ENCODE measurements at regions not wholly inside any gene's neighbourhood (a gene's known extent, or its start where the extent isn't known, plus 50 kb on each side); places are given as distances from the start of the nearest gene placed in this dataset.

DNA sequence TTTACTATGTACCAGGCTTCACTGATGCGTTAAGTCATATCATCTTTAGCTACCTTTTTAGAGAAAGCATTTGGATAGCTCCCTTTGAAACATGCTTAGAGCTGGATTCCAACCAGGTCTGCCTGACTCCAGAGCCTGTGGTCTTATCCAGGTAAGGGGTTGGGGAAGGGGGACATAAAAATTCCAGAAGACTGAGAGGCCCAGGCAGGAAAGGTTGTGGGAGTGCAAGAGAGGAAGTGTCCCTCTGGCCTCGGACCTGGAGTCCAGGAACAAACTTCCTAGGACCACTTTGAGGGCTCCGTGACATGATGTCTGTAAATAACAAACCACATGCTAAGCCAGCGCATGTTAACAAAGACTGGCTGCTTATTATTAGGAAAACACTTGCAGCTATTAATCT is 163.0 kb upstream of the KCNG1 start:
- TF ChIP-seq, protein P1, sequence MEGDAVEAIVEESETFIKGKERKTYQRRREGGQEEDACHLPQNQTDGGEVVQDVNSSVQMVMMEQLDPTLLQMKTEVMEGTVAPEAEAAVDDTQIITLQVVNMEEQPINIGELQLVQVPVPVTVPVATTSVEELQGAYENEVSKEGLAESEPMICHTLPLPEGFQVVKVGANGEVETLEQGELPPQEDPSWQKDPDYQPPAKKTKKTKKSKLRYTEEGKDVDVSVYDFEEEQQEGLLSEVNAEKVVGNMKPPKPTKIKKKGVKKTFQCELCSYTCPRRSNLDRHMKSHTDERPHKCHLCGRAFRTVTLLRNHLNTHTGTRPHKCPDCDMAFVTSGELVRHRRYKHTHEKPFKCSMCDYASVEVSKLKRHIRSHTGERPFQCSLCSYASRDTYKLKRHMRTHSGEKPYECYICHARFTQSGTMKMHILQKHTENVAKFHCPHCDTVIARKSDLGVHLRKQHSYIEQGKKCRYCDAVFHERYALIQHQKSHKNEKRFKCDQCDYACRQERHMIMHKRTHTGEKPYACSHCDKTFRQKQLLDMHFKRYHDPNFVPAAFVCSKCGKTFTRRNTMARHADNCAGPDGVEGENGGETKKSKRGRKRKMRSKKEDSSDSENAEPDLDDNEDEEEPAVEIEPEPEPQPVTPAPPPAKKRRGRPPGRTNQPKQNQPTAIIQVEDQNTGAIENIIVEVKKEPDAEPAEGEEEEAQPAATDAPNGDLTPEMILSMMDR (IDR thresholded peaks at IDR 0.05), result no peak
- TF ChIP-seq EZH2 (IDR thresholded peaks at IDR 0.05), result no peak
- no peak for TF ChIP-seq EZH2phosphoT487 (IDR thresholded peaks at IDR 0.05)
